Testis (tissue), 2 donors: ENCODE measurements at regions not wholly inside any gene's neighbourhood (a gene's known extent, or its start where the extent isn't known, plus 50 kb on each side); places are given as distances from the start of the nearest gene placed in this dataset.

Experiments used
- CTCF ChIP-seq, 3 experiments: fragments of 450-650 bp in 2 of 3; fragments of 200-600 bp in 1 of 3; sonication (generic) in 1 of 3; IDR thresholded peaks; one replicate each; pipeline ENCODE4 v1.5.1; 2016 to 2019; ENCODE audit warnings: antibody characterized with exemption in 3 of 3, mild to moderate bottlenecking in 2 of 3, moderate library complexity in 1 of 3
- POLR2A ChIP-seq: fragments of 450-650 bp; IDR thresholded peaks from one replicate; pipeline ENCODE4 v1.6.1; 2017; ENCODE audit warnings: antibody characterized with exemption, mild to moderate bottlenecking, moderate library complexity

GRCh38 chr22:47446821-47447810, 684.7 kb downstream of the TBC1D22A start:
- TF ChIP-seq CTCF (IDR thresholded peaks at IDR 0.05) (no peak), POLR2A (no peak)
